ENCODE measurements at regions not wholly inside any gene's neighbourhood (a gene's known extent, or its start where the extent isn't known, plus 50 kb on each side); places are given as distances from the start of the nearest gene placed in this dataset.

GRCh38 chr13:22091222-22091970, 420.5 kb downstream of the FGF9 start:
- no peak overlapping the region for H3K4me3 ChIP-seq (ENCODE audit: low read depth, low read length)
- 0 out of 2 replicates have a peak, but pooled peaks cover 2% of the 10 kb centered on the region for H3K9me3 ChIP-seq (ENCODE audit: control insufficient read depth, insufficient read depth, low read depth, low read length)
- H3K9ac ChIP-seq (ENCODE audit: low read length), result no peak overlapping the region
- H3K36me3 ChIP-seq (ENCODE audit: control insufficient read depth, insufficient read depth, low read length), result no peaks in the 10 kb centered on the region
- H3K27me3 ChIP-seq (ENCODE audit: control insufficient read depth, insufficient read depth, low read length), result no peaks in the 10 kb centered on the region
- H3K27ac ChIP-seq (ENCODE audit: low read depth, low read length), result no peak overlapping the region
- no peaks in the 10 kb centered on the region for H3K4me1 ChIP-seq (ENCODE audit: control insufficient read depth, insufficient read depth, low read length)

GRCh38 chr13:22091971-22092300, 421.1 kb downstream of the FGF9 start:
- Histone ChIP-seq H3K36me3 (ENCODE audit: control insufficient read depth, insufficient read depth, low read length) (no peaks in the 10 kb centered on the region), H3K9ac (ENCODE audit: low read length) (no peak overlapping the region), H3K9me3 (ENCODE audit: control insufficient read depth, insufficient read depth, low read depth, low read length) (0 out of 2 replicates have a peak, but pooled peaks cover 2% of the 10 kb centered on the region), H3K27me3 (ENCODE audit: control insufficient read depth, insufficient read depth, low read length) (no peaks in the 10 kb centered on the region), H3K4me1 (ENCODE audit: control insufficient read depth, insufficient read depth, low read length) (no peaks in the 10 kb centered on the region), H3K4me3 (ENCODE audit: low read depth, low read length) (no peak overlapping the region), H3K27ac (ENCODE audit: low read depth, low read length) (no peak overlapping the region)

GRCh38 chr13:22092791-22093560, 422.1 kb downstream of the FGF9 start:
- Histone ChIP-seq H3K4me1 (ENCODE audit: control insufficient read depth, insufficient read depth, low read length) (no peaks in the 10 kb centered on the region), H3K9ac (ENCODE audit: low read length) (no peak overlapping the region), H3K9me3 (ENCODE audit: control insufficient read depth, insufficient read depth, low read depth, low read length) (0 out of 2 replicates have a peak, but pooled peaks cover 2% of the 10 kb centered on the region), H3K27ac (ENCODE audit: low read depth, low read length) (no peak overlapping the region), H3K27me3 (ENCODE audit: control insufficient read depth, insufficient read depth, low read length) (no peaks in the 10 kb centered on the region), H3K36me3 (ENCODE audit: control insufficient read depth, insufficient read depth, low read length) (no peaks in the 10 kb centered on the region), H3K4me3 (ENCODE audit: low read depth, low read length) (no peak overlapping the region)

- Histone ChIP-seq H3K9me3 (ENCODE audit: control insufficient read depth, insufficient read depth, low read depth, low read length) (0 out of 2 replicates have a peak, but pooled peaks cover 5% of the 10 kb centered on the region), H3K27me3 (ENCODE audit: control insufficient read depth, insufficient read depth, low read length) (no peaks in the 10 kb centered on the region), H3K4me1 (ENCODE audit: control insufficient read depth, insufficient read depth, low read length) (no peaks in the 10 kb centered on the region), H3K9ac (ENCODE audit: low read length) (no peak overlapping the region), H3K4me3 (ENCODE audit: low read depth, low read length) (no peak overlapping the region), H3K27ac (ENCODE audit: low read depth, low read length) (no peak overlapping the region), H3K36me3 (ENCODE audit: control insufficient read depth, insufficient read depth, low read length) (no peaks in the 10 kb centered on the region)
These were observed 424.9 kb downstream of the FGF9 start for GRCh38 chr13:22095794-22096193.

GRCh38 chr13:22099585-22099984, 428.7 kb downstream of the FGF9 start:
- H3K9me3 ChIP-seq (ENCODE audit: control insufficient read depth, insufficient read depth, low read depth, low read length), result 0 out of 2 replicates have a peak, but pooled peaks cover 5% of the 10 kb centered on the region
- H3K27me3 ChIP-seq (ENCODE audit: control insufficient read depth, insufficient read depth, low read length), result no peaks in the 10 kb centered on the region
- H3K4me3 ChIP-seq (ENCODE audit: low read depth, low read length), result no peak overlapping the region
- H3K36me3 ChIP-seq (ENCODE audit: control insufficient read depth, insufficient read depth, low read length), result no peaks in the 10 kb centered on the region
- no peaks in the 10 kb centered on the region for H3K4me1 ChIP-seq (ENCODE audit: control insufficient read depth, insufficient read depth, low read length)
- H3K9ac ChIP-seq (ENCODE audit: low read length), result no peak overlapping the region
- H3K27ac ChIP-seq (ENCODE audit: low read depth, low read length), result no peak overlapping the region

DNA sequence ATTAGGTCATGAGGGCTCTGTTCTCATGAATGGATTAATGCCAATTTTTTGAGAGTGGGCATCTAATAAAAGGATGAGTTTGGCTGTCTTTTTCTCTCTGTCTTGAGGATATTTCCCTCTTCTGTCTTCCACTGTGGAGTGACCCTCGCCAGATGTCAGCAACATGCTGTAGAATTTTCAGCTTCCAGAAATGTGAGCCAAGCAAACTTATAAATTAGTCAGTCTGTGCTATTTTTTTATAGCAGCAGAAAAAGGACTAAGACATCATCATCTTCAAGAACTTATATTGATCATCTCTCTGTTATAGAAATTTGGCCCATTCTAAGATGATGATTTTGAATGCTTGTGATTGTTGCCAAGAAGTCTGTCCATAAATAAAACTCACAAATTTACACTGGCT, 431.4 kb downstream of the FGF9 start:
- H3K27me3 ChIP-seq (ENCODE audit: control insufficient read depth, insufficient read depth, low read length), result no peaks in the 10 kb centered on the region
- no peak overlapping the region for H3K9ac ChIP-seq (ENCODE audit: low read length)
- H3K9me3 ChIP-seq (ENCODE audit: control insufficient read depth, insufficient read depth, low read depth, low read length), result 0 out of 2 replicates have a peak, but pooled peaks cover 2% of the 10 kb centered on the region
- no peak overlapping the region for H3K27ac ChIP-seq (ENCODE audit: low read depth, low read length)
- no peak overlapping the region for H3K4me3 ChIP-seq (ENCODE audit: low read depth, low read length)
- H3K36me3 ChIP-seq (ENCODE audit: control insufficient read depth, insufficient read depth, low read length), result no peaks in the 10 kb centered on the region
- peaks cover 2% of the 10 kb centered on the region; the same call in 1 of the 2 replicates for H3K4me1 ChIP-seq (ENCODE audit: control insufficient read depth, insufficient read depth, low read length)

DNA sequence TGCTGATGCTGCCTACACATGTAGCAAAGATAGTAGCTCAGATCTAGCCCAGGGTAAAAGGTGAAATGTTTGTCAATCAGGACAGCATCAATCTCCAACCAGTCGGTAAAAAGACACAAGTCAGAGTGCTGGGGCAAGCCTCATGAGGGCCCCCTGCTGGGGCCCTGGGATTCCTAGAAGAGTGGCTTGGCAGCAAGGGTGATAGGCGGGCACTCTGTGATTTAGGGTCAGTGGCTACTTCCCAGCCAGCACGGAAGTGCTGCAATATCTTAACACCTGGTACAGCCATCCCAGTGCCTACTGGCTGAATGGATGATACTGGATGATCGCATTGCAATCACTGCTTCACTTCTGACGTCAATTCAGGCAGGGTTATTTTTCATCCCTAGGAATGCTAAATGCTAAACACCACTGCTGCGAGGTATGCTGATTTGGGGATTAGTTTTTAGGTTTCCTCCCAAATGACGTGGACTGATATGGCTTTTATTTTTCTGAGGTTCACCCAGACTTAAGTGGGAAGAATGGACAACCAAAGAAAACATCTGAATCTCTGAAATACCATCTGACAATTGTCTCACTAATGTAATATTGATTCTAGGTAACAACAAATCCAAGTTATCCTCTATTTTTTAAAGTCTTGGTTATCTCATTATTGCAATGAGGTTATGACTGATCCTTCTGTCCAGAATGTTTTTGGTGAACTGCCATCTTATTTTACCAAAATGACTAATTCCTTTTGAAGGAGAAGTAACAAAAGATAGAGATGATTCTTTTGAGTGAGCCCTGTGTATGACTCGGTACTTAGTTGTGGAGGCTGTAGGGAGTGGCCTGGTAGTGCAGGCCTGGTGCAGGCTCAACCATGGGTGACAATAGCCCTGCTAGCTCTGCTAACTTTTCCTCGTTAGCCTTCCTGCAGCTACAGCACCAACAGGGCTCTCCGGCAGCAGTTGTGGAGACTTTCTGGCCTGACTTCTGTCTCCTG, 432.5 kb downstream of the FGF9 start:
- H3K9me3 ChIP-seq (ENCODE audit: control insufficient read depth, insufficient read depth, low read depth, low read length), result 0 out of 2 replicates have a peak, but pooled peaks cover 2% of the 10 kb centered on the region
- no peak overlapping the region for H3K4me3 ChIP-seq (ENCODE audit: low read depth, low read length)
- H3K9ac ChIP-seq (ENCODE audit: low read length), result no peak overlapping the region
- H3K27me3 ChIP-seq (ENCODE audit: control insufficient read depth, insufficient read depth, low read length), result no peaks in the 10 kb centered on the region
- H3K36me3 ChIP-seq (ENCODE audit: control insufficient read depth, insufficient read depth, low read length), result no peaks in the 10 kb centered on the region
- H3K4me1 ChIP-seq (ENCODE audit: control insufficient read depth, insufficient read depth, low read length), result peaks cover 10% of the 10 kb centered on the region
- H3K27ac ChIP-seq (ENCODE audit: low read depth, low read length), result no peak overlapping the region

GRCh38 chr13:22106058-22106457, 435.2 kb downstream of the FGF9 start:
- Histone ChIP-seq H3K9ac (ENCODE audit: low read length) (no peak overlapping the region), H3K4me3 (ENCODE audit: low read depth, low read length) (no peak overlapping the region), H3K36me3 (ENCODE audit: control insufficient read depth, insufficient read depth, low read length) (no peaks in the 10 kb centered on the region), H3K4me1 (ENCODE audit: control insufficient read depth, insufficient read depth, low read length) (peaks cover 10% of the 10 kb centered on the region), H3K27ac (ENCODE audit: low read depth, low read length) (no peak overlapping the region), H3K27me3 (ENCODE audit: control insufficient read depth, insufficient read depth, low read length) (no peaks in the 10 kb centered on the region), H3K9me3 (ENCODE audit: control insufficient read depth, insufficient read depth, low read depth, low read length) (no peaks in the 10 kb centered on the region)

GRCh38 chr13:22107549-22107948, 436.7 kb downstream of the FGF9 start:
- H3K4me3 ChIP-seq (ENCODE audit: low read depth, low read length), result no peak overlapping the region
- no peaks in the 10 kb centered on the region for H3K27me3 ChIP-seq (ENCODE audit: control insufficient read depth, insufficient read depth, low read length)
- no peaks in the 10 kb centered on the region for H3K36me3 ChIP-seq (ENCODE audit: control insufficient read depth, insufficient read depth, low read length)
- peaks cover 10% of the 10 kb centered on the region for H3K4me1 ChIP-seq (ENCODE audit: control insufficient read depth, insufficient read depth, low read length)
- no peak overlapping the region for H3K9ac ChIP-seq (ENCODE audit: low read length)
- H3K9me3 ChIP-seq (ENCODE audit: control insufficient read depth, insufficient read depth, low read depth, low read length), result no peaks in the 10 kb centered on the region
- no peak overlapping the region for H3K27ac ChIP-seq (ENCODE audit: low read depth, low read length)

DNA sequence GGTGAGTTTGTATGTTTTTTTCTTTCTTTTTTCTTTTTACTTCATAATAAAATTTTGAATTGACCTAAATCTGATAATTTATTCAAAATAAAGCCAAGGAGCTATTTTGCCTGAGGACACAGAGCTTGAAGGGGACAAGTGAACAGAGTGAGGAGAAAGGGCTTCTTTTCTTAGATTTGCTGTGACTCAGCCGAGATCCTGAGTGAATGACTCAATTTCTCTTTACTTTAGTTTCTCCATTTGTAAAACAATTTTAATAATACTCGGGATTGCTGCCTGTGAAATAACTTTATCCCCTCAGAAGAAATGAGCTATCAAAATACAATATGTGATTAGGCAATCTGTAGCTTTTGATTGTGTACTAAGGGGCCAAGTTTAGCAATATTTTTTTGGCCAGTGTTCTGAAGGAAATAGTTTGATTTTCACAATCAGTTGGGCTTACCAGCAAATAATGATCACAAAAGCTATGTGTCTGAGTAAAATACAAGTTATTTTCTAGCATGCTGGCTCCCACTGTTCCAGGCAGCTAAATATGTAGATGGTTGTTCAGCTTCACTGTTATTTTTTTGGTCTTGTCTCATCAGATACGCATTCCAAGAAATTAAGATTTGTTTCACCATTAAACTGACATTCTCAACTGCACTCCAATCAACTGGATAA, 437.5 kb downstream of the FGF9 start:
- Histone ChIP-seq H3K9me3 (ENCODE audit: control insufficient read depth, insufficient read depth, low read depth, low read length) (no peaks in the 10 kb centered on the region), H3K4me1 (ENCODE audit: control insufficient read depth, insufficient read depth, low read length) (peaks cover 10% of the 10 kb centered on the region), H3K27me3 (ENCODE audit: control insufficient read depth, insufficient read depth, low read length) (no peaks in the 10 kb centered on the region), H3K36me3 (ENCODE audit: control insufficient read depth, insufficient read depth, low read length) (no peaks in the 10 kb centered on the region), H3K4me3 (ENCODE audit: low read depth, low read length) (no peak overlapping the region), H3K9ac (ENCODE audit: low read length) (no peak overlapping the region), H3K27ac (ENCODE audit: low read depth, low read length) (no peak overlapping the region)
